HCT116 (cell line): ENCODE measurements at regions not wholly inside any gene's neighbourhood (a gene's known extent, or its start where the extent isn't known, plus 50 kb on each side); places are given as distances from the start of the nearest gene placed in this dataset.

Source experiments
- ATAC-seq: fragments of 200-7000 bp; cut with Tn5 transposase; 2 replicates; pipeline ENCODE4 v1.9.1; 2020; ENCODE audit warnings: mild to moderate bottlenecking, moderate library complexity
- BruUV-seq: library from RNA; stranded (reverse); fragments of 400-500 nt; replicated peaks from 2 replicates; lab custom pipeline; 2021; lab: Mats Ljungman, UMichigan
- CTCF ChIA-PET: fragments of 300-600 bp; sonication (Branson Sonifier 250); formaldehyde crosslinking; loops from one replicate; lab custom pipeline; 2021; ENCODE audit warnings: antibody characterized with exemption; lab: Charles Lee
- POLR2A ChIA-PET: fragments of 300-600, 350-600 bp; sonication (Branson Sonifier 250); formaldehyde crosslinking; loops from one replicate; lab custom pipeline; 2021; ENCODE audit warnings: antibody characterized with exemption; lab: Charles Lee
- RAD21 ChIA-PET, 2 experiments: fragments of 300-600 bp; sonication (Branson Sonifier 250); formaldehyde crosslinking; loops; one replicate each; lab custom pipeline; 2023; ENCODE audit warnings: low total read pairs in 2 of 2; ENCODE audit not compliant: uncharacterized antibody in 2 of 2, unreplicated experiment in 2 of 2, low non-redundant PET in 1 of 2; lab: Charles Lee
- DNase-seq: peaks from one replicate; pipeline ENCODE4 v3.0.0-alpha.2; 2010; ENCODE audit warnings: low read depth, low spot score
- H2AFZ ChIP-seq: fragments of 200-600 bp; shearing (Covaris generic), sonication (generic); 2 replicates; pipeline ENCODE4 v1.6.1; 2017; ENCODE audit warnings: low read depth, mixed run types, mixed read lengths, antibody characterized with exemption, low read length; ENCODE audit not compliant: poor library complexity, severe bottlenecking
- H3K27ac ChIP-seq: 2 replicates; pipeline ENCODE4 v1.5.1; 2012; ENCODE audit warnings: low read depth, low read length
- H3K27me3 ChIP-seq: fragments of 200-600 bp; sonication (generic); 2 replicates; pipeline ENCODE4 v1.6.1; 2016; ENCODE audit warnings: mixed run types, low read length, mixed read lengths; ENCODE audit not compliant: insufficient read depth
- H3K36me3 ChIP-seq, 2 experiments: fragments of 200-500 bp in 1 of 2; fragments of 200-600 bp in 1 of 2; sonication (Bioruptor generic) in 1 of 2; sonication (generic) in 1 of 2; 2 replicates each; pipeline versions ENCODE4 v1.5.1 to v1.6.1; 2014 to 2016; ENCODE audit warnings: low read length in 2 of 2, inconsistent platforms in 1 of 2, mixed read lengths in 1 of 2, mixed run types in 1 of 2; ENCODE audit not compliant: insufficient read depth in 2 of 2, control insufficient read depth in 1 of 2
- H3K4me1 ChIP-seq, 2 experiments: fragments of 200-600 bp in 1 of 2; sonication (generic) in 1 of 2; 2 replicates each; pipeline versions ENCODE4 v1.5.1 to v1.6.1; 2012 to 2017; ENCODE audit warnings: low read length in 2 of 2, inconsistent platforms in 1 of 2, mild to moderate bottlenecking in 1 of 2, mixed read lengths in 1 of 2, mixed run types in 1 of 2, moderate library complexity in 1 of 2; ENCODE audit not compliant: insufficient read depth in 2 of 2, control insufficient read depth in 1 of 2
- H3K4me2 ChIP-seq: fragments of 200-600 bp; sonication (generic); 2 replicates; pipeline ENCODE4 v1.6.1; 2017; ENCODE audit warnings: mixed run types, low read length, mixed read lengths
- H3K4me3 ChIP-seq, 2 experiments: fragments of 200-600 bp in 1 of 2; sonication (generic) in 1 of 2; replicated peaks in 1 of 2; 2 replicates each; pipeline ENCODE4 v1.5.1; 2011 to 2016; ENCODE audit warnings: low read length in 2 of 2, control low read depth in 1 of 2, low read depth in 1 of 2, mild to moderate bottlenecking in 1 of 2, mixed read lengths in 1 of 2, mixed run types in 1 of 2
- H3K79me2 ChIP-seq: fragments of 200-600 bp; sonication (generic); 2 replicates; pipeline ENCODE4 v1.6.1; 2017; ENCODE audit warnings: mild to moderate bottlenecking, mixed run types, low read length, moderate library complexity, mixed read lengths; ENCODE audit not compliant: insufficient read depth
- H3K9ac ChIP-seq: fragments of 200-600 bp; sonication (generic); 2 replicates; pipeline ENCODE4 v1.6.1; 2016; ENCODE audit warnings: low read length, mixed read lengths
- H3K9me2 ChIP-seq: fragments of 200-600 bp; sonication (generic), shearing (Covaris generic); 2 replicates; pipeline ENCODE4 v1.6.1; 2017; ENCODE audit warnings: mixed run types, mild to moderate bottlenecking, moderate library complexity; ENCODE audit not compliant: insufficient read depth
- H3K9me3 ChIP-seq, 2 experiments: fragments of 200-500 bp in 1 of 2; fragments of 200-600 bp in 1 of 2; sonication (Bioruptor generic) in 1 of 2; sonication (generic) in 1 of 2; 2 replicates each; pipeline ENCODE4 v1.6.1; 2014 to 2017; ENCODE audit warnings: low read length in 2 of 2, mixed read lengths in 2 of 2, inconsistent platforms in 1 of 2, low read depth in 1 of 2, mild to moderate bottlenecking in 1 of 2, mixed run types in 1 of 2, moderate library complexity in 1 of 2; ENCODE audit not compliant: control insufficient read depth in 1 of 2, insufficient read depth in 1 of 2
- H4K20me1 ChIP-seq: fragments of 200-600 bp; sonication (generic), shearing (Covaris generic); 2 replicates; pipeline ENCODE4 v1.6.1; 2017; ENCODE audit warnings: mixed run types, mild to moderate bottlenecking, moderate library complexity; ENCODE audit not compliant: insufficient read depth
- CBX3 ChIP-seq: IDR thresholded peaks from 2 replicates; pipeline ENCODE4 v1.6.1; 2012; ENCODE audit warnings: low read depth
- CEBPB ChIP-seq: IDR thresholded peaks from 2 replicates; pipeline ENCODE4 v1.6.1; 2012; ENCODE audit warnings: low read depth
- CTCF ChIP-seq, 3 experiments: fragments of 200-600 bp in 1 of 3; sonication (generic) in 1 of 3; IDR thresholded peaks in 2 of 3; conservative IDR thresholded peaks in 1 of 3; 2 replicates each; pipeline ENCODE4 v1.5.1; 2012 to 2017; ENCODE audit warnings: low read depth in 2 of 3, low read length in 2 of 3, antibody characterized with exemption in 1 of 3, borderline replicate concordance in 1 of 3, control low read depth in 1 of 3, mild to moderate bottlenecking in 1 of 3, mixed read lengths in 1 of 3, mixed run types in 1 of 3, moderate library complexity in 1 of 3; ENCODE audit not compliant: insufficient read depth in 1 of 3
- EGR1 ChIP-seq: IDR thresholded peaks from 2 replicates; pipeline ENCODE4 v1.6.1; 2012; ENCODE audit warnings: low read depth
- ELF1 ChIP-seq: IDR thresholded peaks from 2 replicates; pipeline ENCODE4 v1.6.1; 2012; ENCODE audit warnings: low read depth, borderline replicate concordance
- EZH2 ChIP-seq: fragments of 200-600 bp; sonication (generic); IDR thresholded peaks from 2 replicates; pipeline ENCODE4 v1.6.1; 2017; ENCODE audit warnings: antibody characterized with exemption, mixed run types
- EZH2phosphoT487 ChIP-seq: fragments of 200-600 bp; IDR thresholded peaks from 2 replicates; pipeline ENCODE4 v1.6.1; 2018; ENCODE audit warnings: antibody characterized with exemption, borderline replicate concordance
- JUND ChIP-seq: IDR thresholded peaks from 2 replicates; pipeline ENCODE4 v1.6.1; 2012
- MAX ChIP-seq: IDR thresholded peaks from 2 replicates; pipeline ENCODE4 v1.6.1; 2012
- POLR2A ChIP-seq: IDR thresholded peaks from 2 replicates; pipeline ENCODE4 v1.7.0; 2011; ENCODE audit warnings: borderline replicate concordance; ENCODE audit not compliant: insufficient read depth, insufficient read length; ENCODE audit errors: extremely low read depth
- SIN3A ChIP-seq: IDR thresholded peaks from 2 replicates; pipeline ENCODE4 v1.6.1; 2012; ENCODE audit warnings: low read depth
- SP1 ChIP-seq: IDR thresholded peaks from 2 replicates; pipeline ENCODE4 v1.6.1; 2012; ENCODE audit warnings: low read depth
- SRF ChIP-seq: IDR thresholded peaks from 2 replicates; pipeline ENCODE4 v1.6.1; 2012; ENCODE audit warnings: low read depth
- TCF7L2 ChIP-seq: IDR thresholded peaks from 2 replicates; pipeline ENCODE4 v1.7.0; 2011; ENCODE audit warnings: borderline replicate concordance, inconsistent platforms; ENCODE audit not compliant: insufficient read depth, insufficient read length; ENCODE audit errors: extremely low read depth
- YY1 ChIP-seq: IDR thresholded peaks from 2 replicates; pipeline ENCODE4 v1.6.1; 2011; ENCODE audit warnings: low read length, low read depth, moderate library complexity, mild to moderate bottlenecking; ENCODE audit not compliant: insufficient replicate concordance; ENCODE audit errors: extremely low read depth
- ZBTB33 ChIP-seq: IDR thresholded peaks from 2 replicates; pipeline ENCODE4 v1.6.1; 2011; ENCODE audit warnings: mild to moderate bottlenecking, low read length, moderate library complexity; ENCODE audit not compliant: insufficient replicate concordance; ENCODE audit errors: extremely low read depth
- ZFX ChIP-seq: fragments of 450-650 bp; IDR thresholded peaks from 2 replicates; pipeline ENCODE4 v1.6.1; 2017
- intact Hi-C: fragments of 100-400 bp; cut with micrococcal nuclease; formaldehyde crosslinking; loops from 2 replicates; pipeline ENCODE4 v1.10.0; 2022

GRCh38 chr4:75385106-75385505 lies 129.1 kb downstream of the RCHY1 start:
- H3K4me3 ChIP-seq = no peak overlapping the region
- ATAC-seq = no peak
- ChIA-PET RAD21 (no interaction called here), POLR2A (no interaction called here), CTCF (no interaction called here)
- no peak overlapping the region for H2AFZ ChIP-seq
- no peak for DNase-seq
- H3K9ac ChIP-seq = no peak overlapping the region
- H3K4me1 ChIP-seq = no peaks in the 10 kb centered on the region
- intact Hi-C loops = no loop called here
- H4K20me1 ChIP-seq = no peaks in the 10 kb centered on the region
- no peaks in the 10 kb centered on the region for H3K79me2 ChIP-seq
- no TSS peak for BruUV-seq
- H3K27me3 ChIP-seq = no peaks in the 10 kb centered on the region
- no peak overlapping the region for H3K4me2 ChIP-seq
- no peak for TF ChIP-seq JUND
- TF ChIP-seq TCF7L2 = no peak
- no peak for TF ChIP-seq SRF
- no peak for TF ChIP-seq EZH2phosphoT487
- TF ChIP-seq ELF1 = no peak
- no peaks in the 10 kb centered on the region for H3K36me3 ChIP-seq
- H3K27ac ChIP-seq = no peak overlapping the region
- H3K9me2 ChIP-seq = no peaks in the 10 kb centered on the region
- H3K9me3 ChIP-seq = no peaks in the 10 kb centered on the region

- no peak overlapping the region for H2AFZ ChIP-seq
- no peak for TF ChIP-seq EGR1
- no peak for TF ChIP-seq CBX3
- no peak for TF ChIP-seq ELF1
- no peak for TF ChIP-seq MAX
- no peak for TF ChIP-seq TCF7L2
- no peak for TF ChIP-seq CTCF (IDR thresholded peaks at IDR 0.05 in 2 of 3, conservative IDR thresholded peaks at IDR 0.05 in 1 of 3; ENCODE audit: borderline replicate concordance in 1 of 3, insufficient read depth in 1 of 3, low read depth in 2 of 3, low read length in 2 of 3)
- no peak for TF ChIP-seq SIN3A
- no peak for TF ChIP-seq CEBPB
- TF ChIP-seq YY1 = no peak
- no peak for TF ChIP-seq POLR2A
- no peak for TF ChIP-seq SP1
- no peak for TF ChIP-seq EZH2
- TF ChIP-seq SRF = no peak
- no peak for TF ChIP-seq ZBTB33
- TF ChIP-seq ZFX = no peak
- H3K4me1 ChIP-seq = no peaks in the 10 kb centered on the region
- ATAC-seq = no peak
- ChIA-PET POLR2A (no interaction called here), CTCF (no interaction called here), RAD21 (no interaction called here)
- no peak overlapping the region for H3K4me2 ChIP-seq
- no peak overlapping the region for H3K9ac ChIP-seq
- no peak for DNase-seq
- H3K9me2 ChIP-seq = no peaks in the 10 kb centered on the region
- no peaks in the 10 kb centered on the region for H4K20me1 ChIP-seq
- H3K27ac ChIP-seq = no peak overlapping the region
- no peak overlapping the region for H3K4me3 ChIP-seq
- no peaks in the 10 kb centered on the region for H3K9me3 ChIP-seq
- intact Hi-C loops = no loop called here
- H3K27me3 ChIP-seq = no peaks in the 10 kb centered on the region
- no peaks in the 10 kb centered on the region for H3K79me2 ChIP-seq
- no peaks in the 10 kb centered on the region for H3K36me3 ChIP-seq
- no TSS peak for BruUV-seq
Observed at GRCh38 chr4:75376543-75376942, 137.7 kb downstream of the RCHY1 start.
